HG03439 (cell line): ENCODE measurements at regions not wholly inside any gene's neighbourhood (a gene's known extent, or its start where the extent isn't known, plus 50 kb on each side); places are given as distances from the start of the nearest gene placed in this dataset.
"Not testable (repeated sequence)": the region's sequence is repeated elsewhere in the genome, so short reads cannot be mapped to it uniquely, and the experiment has no call there.

Experiments
- ATAC-seq: cut with Tn5 transposase; IDR thresholded peaks from one replicate; pipeline ENCODE4 v1.9.1; 2021; ENCODE audit warnings: mild to moderate bottlenecking, moderate library complexity; ENCODE audit not compliant: unreplicated experiment

- ATAC-seq: not testable (repeated sequence)
These were observed 110.7 kb downstream of the CRLF3 start for GRCh38 chr17:30713805-30714204.

DNA sequence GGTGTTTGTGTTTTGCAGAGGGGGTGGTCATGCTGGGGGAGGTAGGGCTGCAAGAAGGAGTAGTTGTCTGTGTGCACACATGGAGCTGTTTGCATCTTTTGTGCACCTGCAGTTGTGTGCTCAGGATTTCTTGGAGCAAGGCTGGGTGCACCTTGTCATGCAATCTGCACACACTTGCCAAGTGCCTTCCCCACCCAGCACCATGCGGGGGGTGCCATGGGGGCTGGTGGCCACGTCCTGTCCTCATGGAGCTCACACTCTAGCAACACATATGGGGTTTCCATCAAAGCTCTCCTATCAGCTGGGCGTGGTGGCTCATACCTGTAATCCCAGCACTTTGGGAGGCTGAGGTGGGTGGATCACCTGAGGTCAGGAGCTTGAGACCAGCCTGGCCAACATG is 111.6 kb downstream of the CRLF3 start:
- ATAC-seq: not testable (repeated sequence)

GRCh38 chr17:30711626-30712507 is 112.6 kb downstream of the CRLF3 start:
- not testable (repeated sequence) for ATAC-seq

GRCh38 chr17:30711176-30711575 is 113.3 kb downstream of the CRLF3 start:
- ATAC-seq: not testable (repeated sequence)

GRCh38 chr17:30710276-30711088 is 114.0 kb downstream of the CRLF3 start:
- ATAC-seq: not testable (repeated sequence)

DNA sequence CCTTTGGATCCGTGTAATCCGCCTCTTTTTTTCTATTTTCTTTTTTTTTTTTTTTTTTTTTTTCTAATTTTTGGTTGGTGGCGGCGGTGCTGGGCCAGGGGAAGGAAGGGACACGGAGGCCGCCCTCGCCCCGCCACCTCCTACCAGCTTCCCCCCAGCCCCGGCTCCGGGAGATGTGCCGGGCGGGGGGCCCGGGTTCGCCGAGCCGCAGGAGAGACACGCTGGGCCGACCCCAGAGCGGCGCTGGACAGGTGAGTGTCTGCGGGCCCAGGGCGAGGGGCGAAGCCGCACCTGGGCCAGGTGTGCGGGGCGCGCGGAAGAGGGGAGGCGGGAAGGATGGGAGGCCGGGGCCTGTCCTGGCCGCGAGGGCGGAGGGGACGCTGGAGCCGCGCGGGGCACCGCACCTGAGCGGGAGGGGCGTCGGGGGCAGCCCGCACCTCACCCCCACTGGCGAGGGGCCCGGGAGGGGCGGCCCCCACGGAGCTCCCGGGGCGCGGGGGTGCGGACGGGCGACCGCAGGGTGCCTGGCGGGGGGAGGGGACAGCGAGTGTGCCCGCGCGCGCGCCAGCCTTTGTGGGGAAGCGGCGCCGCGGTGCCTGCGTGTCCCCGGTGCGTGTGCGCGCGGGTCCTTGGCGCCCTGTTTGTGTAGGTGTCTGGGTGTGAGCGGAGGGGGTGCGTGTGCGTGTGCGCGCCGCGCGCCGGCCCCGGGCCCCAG is 114.8 kb downstream of the CRLF3 start:
- not testable (repeated sequence) for ATAC-seq

GRCh38 chr17:30709096-30709495 is 115.4 kb downstream of the CRLF3 start:
- ATAC-seq: not testable (repeated sequence)

DNA sequence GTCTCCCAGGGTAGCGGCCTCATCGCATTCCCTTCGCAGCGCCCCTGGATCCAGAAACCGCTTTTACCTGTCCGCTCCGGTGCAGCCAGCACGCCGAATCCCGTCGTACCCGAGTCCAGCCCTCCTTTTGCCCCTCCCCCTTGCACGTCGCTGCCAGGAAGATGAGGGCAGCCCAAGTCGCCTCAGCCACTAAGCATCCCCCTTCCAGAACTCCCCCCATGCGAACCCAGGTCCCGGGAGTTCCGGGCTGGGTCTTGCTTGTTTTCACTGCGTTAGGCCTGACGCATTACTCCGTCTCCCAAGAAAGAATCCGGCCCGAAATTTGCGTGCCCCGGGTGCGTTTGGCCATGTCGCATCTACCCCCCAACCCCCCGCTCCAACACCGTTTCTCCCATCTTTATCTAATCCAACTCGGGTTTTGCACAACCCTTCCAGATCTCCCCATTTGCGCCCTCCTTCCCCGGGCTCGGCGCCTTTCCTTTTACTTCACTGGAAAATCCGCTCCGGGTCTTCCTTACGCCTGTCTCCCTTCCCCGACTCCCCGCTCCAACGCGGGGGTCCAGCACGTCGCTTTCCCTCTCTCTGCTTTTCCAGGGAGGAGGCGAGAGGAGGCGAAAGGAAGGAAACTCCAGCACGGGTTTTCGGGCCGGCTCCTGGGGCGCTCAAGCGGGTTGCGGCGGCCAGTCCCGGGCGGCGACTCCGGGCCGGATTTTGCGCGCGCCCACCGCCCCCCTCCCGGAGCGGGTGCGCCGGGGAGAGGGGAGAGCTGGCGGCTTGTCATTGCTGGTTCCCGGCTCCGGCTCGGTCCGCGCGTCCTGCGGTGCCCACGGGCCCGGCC is 116.0 kb downstream of the CRLF3 start:
- ATAC-seq: not testable (repeated sequence)

GRCh38 chr17:30707724-30708240 is 116.7 kb downstream of the CRLF3 start:
- ATAC-seq: not testable (repeated sequence)

DNA sequence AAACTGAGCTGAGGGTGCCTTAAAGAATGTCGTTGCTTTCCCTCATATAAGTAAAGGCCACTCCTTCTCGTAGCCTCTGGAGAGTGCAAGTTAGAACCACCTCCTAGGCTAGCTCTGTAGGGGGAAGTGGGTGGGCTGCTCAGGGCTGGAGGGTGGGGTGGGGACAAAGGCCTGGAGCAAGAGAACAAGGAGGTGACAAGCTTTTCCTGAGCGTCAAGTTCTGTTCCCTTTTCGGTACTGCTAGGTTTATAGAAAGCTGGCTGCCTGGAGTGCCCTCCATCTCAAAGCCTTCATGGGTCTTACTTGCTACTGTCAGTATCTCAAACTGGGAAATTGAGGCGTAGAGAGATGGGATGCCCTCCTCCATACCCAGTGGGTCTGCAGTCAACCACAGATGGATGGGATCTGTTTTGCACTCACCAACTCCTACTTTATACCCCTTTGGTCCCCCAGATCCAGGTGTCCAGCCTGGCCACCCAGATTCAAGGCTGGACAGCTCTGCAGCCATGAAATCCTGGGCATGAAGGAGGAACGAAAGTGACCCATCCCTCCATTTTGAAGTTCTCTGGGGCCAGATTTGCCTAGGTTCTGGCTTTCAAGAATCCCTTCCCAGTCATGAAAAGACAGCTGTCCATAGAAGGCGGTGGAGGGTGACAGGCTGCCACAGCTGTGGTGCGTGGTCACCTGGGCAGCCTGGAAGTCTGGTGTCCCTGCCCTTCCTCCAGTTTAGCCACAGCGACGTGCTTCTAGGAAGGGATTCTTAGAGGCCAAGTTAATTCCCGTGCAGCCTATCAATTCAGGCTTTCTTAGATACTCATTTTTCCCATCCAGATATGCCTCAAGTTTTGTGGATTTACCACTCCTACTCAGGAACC is 117.8 kb downstream of the CRLF3 start:
- ATAC-seq: not testable (repeated sequence)

- ATAC-seq: not testable (repeated sequence)
These were observed 118.5 kb downstream of the CRLF3 start for GRCh38 chr17:30706004-30706403.

- no peak for ATAC-seq
These were observed 122.9 kb downstream of the CRLF3 start for GRCh38 chr17:30701498-30701989.

- not testable (repeated sequence) for ATAC-seq
These were observed 123.7 kb downstream of the CRLF3 start for GRCh38 chr17:30700833-30701232.

- ATAC-seq: not testable (repeated sequence)
These were observed 126.7 kb downstream of the CRLF3 start for GRCh38 chr17:30697619-30698460.

DNA sequence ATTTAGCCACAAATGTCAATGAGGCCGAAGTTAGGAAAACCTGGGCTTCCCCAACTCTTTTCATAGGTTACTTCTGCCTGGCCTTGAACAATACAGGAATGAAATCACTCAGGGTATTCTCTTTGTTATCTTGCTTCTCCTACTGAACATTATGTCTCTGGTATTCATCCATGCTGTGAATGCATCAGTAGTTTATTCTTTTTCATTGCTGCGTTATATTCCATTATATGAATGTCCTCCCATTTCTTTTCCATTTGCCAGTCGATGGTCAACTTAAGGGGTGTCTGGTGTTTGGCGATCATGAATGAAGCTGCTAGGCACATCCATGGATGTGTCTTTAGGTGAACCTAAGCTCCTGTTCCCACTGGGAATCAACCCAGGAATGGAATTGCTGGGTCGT is 128.3 kb downstream of the CRLF3 start:
- no peak for ATAC-seq

- not testable (repeated sequence) for ATAC-seq
These were observed 129.2 kb downstream of the CRLF3 start for GRCh38 chr17:30695265-30695811.

GRCh38 chr17:30693772-30694171 is 130.7 kb downstream of the CRLF3 start:
- ATAC-seq: not testable (repeated sequence)
